ENCODE measurements at regions not wholly inside any gene's neighbourhood (a gene's known extent, or its start where the extent isn't known, plus 50 kb on each side); places are given as distances from the start of the nearest gene placed in this dataset.
"Not testable (repeated sequence)": the region's sequence is repeated elsewhere in the genome, so short reads cannot be mapped to it uniquely, and the experiment has no call there.

DNA sequence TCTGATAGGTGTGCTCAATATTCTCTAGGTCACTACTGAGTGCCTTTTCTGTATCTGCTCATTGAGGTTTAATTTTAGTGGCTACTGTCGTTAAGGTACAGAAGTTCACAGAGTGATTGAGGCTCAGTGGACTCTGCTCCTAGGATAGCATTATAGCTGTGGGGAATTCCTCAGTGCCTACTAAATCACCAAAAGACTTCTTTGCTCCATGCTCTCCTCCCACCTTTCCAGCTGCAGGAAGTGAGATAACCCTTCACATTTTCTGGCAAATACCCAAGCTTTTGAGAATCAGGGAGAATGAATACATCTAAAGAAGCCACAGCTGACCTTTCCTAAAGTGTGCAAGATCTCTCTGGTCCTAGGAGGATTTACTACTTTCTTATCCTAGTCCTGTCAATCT is 95.2 kb upstream of the FSIP2 start:
- Mint-ChIP-seq H3K27me3 (ENCODE audit: low read depth) (no peaks in the 10 kb centered on the region), H3K27ac (no peak overlapping the region), H3K9me3 (ENCODE audit: insufficient read depth) (no peaks in the 10 kb centered on the region), H3K4me3 (no peak overlapping the region), H3K4me1 (ENCODE audit: low read depth) (no peaks in the 10 kb centered on the region), H3K36me3 (ENCODE audit: low read depth) (no peaks in the 10 kb centered on the region)
- DNase-seq (no peak), ATAC-seq (no peak)
- ChIA-PET CTCF (no interaction called here), POLR2A (no interaction called here)

DNA sequence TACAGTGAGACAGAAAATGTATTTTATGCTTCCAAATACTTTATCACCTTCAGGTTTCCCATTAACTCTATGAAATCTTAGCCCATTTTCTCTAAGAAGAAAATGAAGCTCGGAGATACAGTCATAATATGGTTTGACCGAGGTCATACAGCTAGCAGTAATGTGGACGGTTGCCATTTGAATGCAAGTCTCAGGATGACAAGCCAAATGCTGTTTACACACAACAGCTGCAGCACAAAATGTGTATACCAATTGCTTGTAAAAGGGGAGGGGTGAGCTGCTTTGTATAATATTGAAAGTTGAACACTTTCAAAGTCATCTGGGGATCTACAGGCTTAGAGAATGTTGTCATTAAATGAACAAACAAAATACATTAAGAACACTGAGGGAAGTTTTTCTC is 93.8 kb upstream of the FSIP2 start:
- ATAC-seq (no peak), DNase-seq (no peak)
- H3K27ac Mint-ChIP-seq = no peak overlapping the region
- no peaks in the 10 kb centered on the region for H3K4me1 Mint-ChIP-seq (ENCODE audit: low read depth)
- H3K9me3 Mint-ChIP-seq (ENCODE audit: insufficient read depth) = no peaks in the 10 kb centered on the region
- ChIA-PET POLR2A (no interaction called here), CTCF (no interaction called here)
- H3K36me3 Mint-ChIP-seq (ENCODE audit: low read depth) = no peaks in the 10 kb centered on the region
- no peaks in the 10 kb centered on the region for H3K27me3 Mint-ChIP-seq (ENCODE audit: low read depth)
- H3K4me3 Mint-ChIP-seq = no peak overlapping the region

DNA sequence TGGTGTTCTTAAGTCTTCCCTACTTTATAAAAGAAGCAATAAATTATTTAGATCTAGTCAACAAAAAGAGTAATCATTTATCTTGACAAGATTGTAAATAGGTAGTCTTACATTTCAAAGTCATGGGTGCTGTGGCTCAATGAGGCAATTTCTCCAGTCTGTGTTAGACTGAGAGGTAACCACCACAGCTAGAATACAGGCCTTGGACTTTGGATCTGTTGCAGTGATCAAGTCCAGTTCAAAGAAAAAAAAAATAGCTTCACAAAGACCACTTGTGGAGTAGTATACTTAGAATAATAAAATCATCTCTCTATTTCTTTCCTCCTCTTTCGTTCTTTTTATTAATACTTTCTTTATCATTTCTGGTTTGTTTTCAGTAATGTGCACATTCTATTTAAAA is 93.1 kb upstream of the FSIP2 start:
- no peaks in the 10 kb centered on the region for H3K36me3 Mint-ChIP-seq (ENCODE audit: low read depth)
- no peaks in the 10 kb centered on the region for H3K27me3 Mint-ChIP-seq (ENCODE audit: low read depth)
- POLR2A ChIA-PET = no interaction called here
- H3K27ac Mint-ChIP-seq = no peak overlapping the region
- ATAC-seq (no peak), DNase-seq (no peak)
- H3K9me3 Mint-ChIP-seq (ENCODE audit: insufficient read depth) = no peaks in the 10 kb centered on the region
- no peaks in the 10 kb centered on the region for H3K4me1 Mint-ChIP-seq (ENCODE audit: low read depth)
- H3K4me3 Mint-ChIP-seq = no peak overlapping the region
- CTCF ChIA-PET = no interaction called here

- H3K27ac Mint-ChIP-seq = no peak overlapping the region
- CTCF ChIA-PET = no interaction called here
- no peaks in the 10 kb centered on the region for H3K9me3 Mint-ChIP-seq (ENCODE audit: insufficient read depth)
- no peaks in the 10 kb centered on the region for H3K27me3 Mint-ChIP-seq (ENCODE audit: low read depth)
- no peaks in the 10 kb centered on the region for H3K36me3 Mint-ChIP-seq (ENCODE audit: low read depth)
- POLR2A ChIA-PET = no interaction called here
- DNase-seq = no peak
- no peak overlapping the region for H3K4me3 Mint-ChIP-seq
- no peak for ATAC-seq
- no peaks in the 10 kb centered on the region for H3K4me1 Mint-ChIP-seq (ENCODE audit: low read depth)
Observed at GRCh38 chr2:185658750-185659149, 79.9 kb upstream of the FSIP2 start.

GRCh38 chr2:185663811-185664210 is 74.8 kb upstream of the FSIP2 start:
- CTCF ChIA-PET = no interaction called here

GRCh38 chr2:185664384-185664783 is 74.2 kb upstream of the FSIP2 start:
- ChIA-PET POLR2A (no interaction called here), CTCF (no interaction called here)
- DNase-seq (no peak), ATAC-seq (no peak)
- no peaks in the 10 kb centered on the region for H3K36me3 Mint-ChIP-seq (ENCODE audit: low read depth)
- no peak overlapping the region for H3K27ac Mint-ChIP-seq
- no peaks in the 10 kb centered on the region for H3K4me1 Mint-ChIP-seq (ENCODE audit: low read depth)
- no peak overlapping the region for H3K4me3 Mint-ChIP-seq
- H3K27me3 Mint-ChIP-seq (ENCODE audit: low read depth) = no peaks in the 10 kb centered on the region
- H3K9me3 Mint-ChIP-seq (ENCODE audit: insufficient read depth) = no peaks in the 10 kb centered on the region

More at GRCh38 chr2:185663811-185664210, 74.8 kb upstream of the FSIP2 start:
- no peaks in the 10 kb centered on the region for H3K4me1 Mint-ChIP-seq (ENCODE audit: low read depth)
- no peaks in the 10 kb centered on the region for H3K27me3 Mint-ChIP-seq (ENCODE audit: low read depth)
- no peak overlapping the region for H3K4me3 Mint-ChIP-seq
- H3K27ac Mint-ChIP-seq = no peak overlapping the region
- no peaks in the 10 kb centered on the region for H3K36me3 Mint-ChIP-seq (ENCODE audit: low read depth)
- H3K9me3 Mint-ChIP-seq (ENCODE audit: insufficient read depth) = no peaks in the 10 kb centered on the region
- POLR2A ChIA-PET = no interaction called here
- ATAC-seq = no peak
- DNase-seq = no peak

DNA sequence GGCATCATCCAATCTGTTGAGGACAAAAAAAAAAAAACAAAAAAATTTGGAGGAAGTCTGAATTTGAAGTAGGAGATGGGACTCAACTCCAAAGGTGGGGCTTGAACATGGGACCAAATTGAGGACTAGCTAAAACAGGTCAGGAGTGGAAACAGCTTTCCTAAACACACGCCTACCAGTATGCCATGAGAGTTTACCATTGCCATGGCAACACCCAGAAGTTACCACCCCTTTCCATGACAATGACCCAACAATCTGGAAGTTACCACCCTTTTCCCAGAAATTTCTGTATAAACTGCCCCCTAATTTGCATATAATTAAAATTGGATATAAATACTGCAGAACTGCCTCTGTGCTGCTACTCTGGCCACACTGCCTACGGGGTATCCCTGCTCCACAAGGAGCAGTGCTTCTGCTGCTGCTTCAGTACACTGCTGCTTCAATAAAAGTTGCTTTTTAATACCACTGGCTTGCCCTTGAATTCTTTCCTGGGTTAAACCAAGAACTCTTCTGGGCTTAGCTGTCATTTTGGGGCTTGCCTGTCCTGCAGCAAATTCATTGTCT is 73.3 kb upstream of the FSIP2 start:
- Mint-ChIP-seq H3K27ac (no peak overlapping the region), H3K4me1 (ENCODE audit: low read depth) (no peaks in the 10 kb centered on the region), H3K4me3 (no peak overlapping the region), H3K27me3 (ENCODE audit: low read depth) (no peaks in the 10 kb centered on the region), H3K9me3 (ENCODE audit: insufficient read depth) (no peaks in the 10 kb centered on the region), H3K36me3 (ENCODE audit: low read depth) (no peaks in the 10 kb centered on the region)
- ChIA-PET CTCF (no interaction called here), POLR2A (no interaction called here)
- ATAC-seq = no peak
- DNase-seq = no peak

DNA sequence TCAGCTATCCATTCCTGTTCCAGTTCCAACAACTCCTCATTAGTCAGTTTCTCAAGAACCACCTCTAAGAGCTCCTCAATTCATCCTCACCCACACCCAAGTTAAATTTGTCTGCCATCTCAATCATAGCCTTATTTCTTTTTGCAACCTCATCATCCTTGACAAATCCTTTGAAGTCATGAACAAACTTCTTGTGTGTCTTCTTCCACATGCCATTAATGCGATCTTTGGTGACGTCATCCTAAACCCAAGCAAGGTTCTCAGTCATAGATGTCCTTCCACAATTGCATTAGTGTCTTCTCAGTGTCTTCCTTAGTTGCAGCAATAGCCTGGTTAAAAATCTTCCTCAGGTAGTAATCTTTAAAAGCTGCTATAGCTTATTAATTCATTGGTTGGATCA is 71.2 kb upstream of the FSIP2 start:
- POLR2A ChIA-PET = no interaction called here
- no peaks in the 10 kb centered on the region for H3K27me3 Mint-ChIP-seq (ENCODE audit: low read depth)

DNA sequence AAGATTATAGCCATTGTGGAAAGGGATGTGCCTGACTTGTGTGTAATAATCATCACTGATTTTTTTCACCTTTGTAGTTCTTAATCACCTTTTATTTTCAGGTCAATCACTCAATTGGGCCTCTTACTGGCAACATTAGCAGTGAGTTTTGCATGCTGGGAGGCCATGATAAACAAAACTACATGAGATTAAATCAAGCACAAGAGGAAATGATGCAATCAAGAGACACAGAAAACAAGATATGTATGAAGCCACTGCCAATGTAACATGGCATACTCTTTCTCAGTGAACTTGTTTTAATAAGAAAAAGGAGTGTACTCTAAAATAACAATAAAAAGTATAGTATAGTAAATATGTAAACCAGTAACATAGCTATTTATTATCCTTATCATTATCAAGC is 69.9 kb upstream of the FSIP2 start:
- no peaks in the 10 kb centered on the region for H3K27me3 Mint-ChIP-seq (ENCODE audit: low read depth)
- H3K36me3 Mint-ChIP-seq (ENCODE audit: low read depth) = no peaks in the 10 kb centered on the region
- CTCF ChIA-PET = no interaction called here
- no peak for ATAC-seq
- no peak overlapping the region for H3K4me3 Mint-ChIP-seq
- no peaks in the 10 kb centered on the region for H3K9me3 Mint-ChIP-seq (ENCODE audit: insufficient read depth)
- H3K4me1 Mint-ChIP-seq (ENCODE audit: low read depth) = no peaks in the 10 kb centered on the region
- no peak overlapping the region for H3K27ac Mint-ChIP-seq
- DNase-seq = no peak
- POLR2A ChIA-PET = no interaction called here

More for the DNA sequence above, 71.2 kb upstream of the FSIP2 start:
- no peaks in the 10 kb centered on the region for H3K9me3 Mint-ChIP-seq (ENCODE audit: insufficient read depth)
- CTCF ChIA-PET = no interaction called here
- no peak overlapping the region for H3K27ac Mint-ChIP-seq
- no peak overlapping the region for H3K4me3 Mint-ChIP-seq
- ATAC-seq = no peak
- H3K36me3 Mint-ChIP-seq (ENCODE audit: low read depth) = no peaks in the 10 kb centered on the region
- DNase-seq = no peak
- no peaks in the 10 kb centered on the region for H3K4me1 Mint-ChIP-seq (ENCODE audit: low read depth)

DNA sequence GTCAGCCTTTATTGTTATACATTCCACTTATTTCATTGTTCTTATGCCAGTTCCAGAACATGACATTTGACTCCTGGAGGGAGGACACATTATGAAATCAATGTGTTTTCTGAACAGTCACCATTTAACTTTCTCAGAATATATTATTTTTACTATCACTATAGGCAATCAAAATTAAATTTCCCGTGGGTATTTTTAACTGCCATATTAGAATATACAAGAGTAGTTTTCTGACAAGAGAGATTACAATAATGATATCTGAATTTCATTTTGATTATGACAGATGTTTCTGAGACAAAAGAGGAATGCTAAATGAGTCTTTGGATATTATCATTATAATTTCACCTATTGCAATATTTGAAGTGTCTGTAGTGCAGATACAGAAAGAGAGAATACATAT is 64.4 kb upstream of the FSIP2 start:
- DNase-seq (no peak), ATAC-seq (no peak)
- ChIA-PET CTCF (no interaction called here), POLR2A (no interaction called here)
- Mint-ChIP-seq H3K36me3 (ENCODE audit: low read depth) (no peaks in the 10 kb centered on the region), H3K27me3 (ENCODE audit: low read depth) (no peaks in the 10 kb centered on the region), H3K4me1 (ENCODE audit: low read depth) (no peaks in the 10 kb centered on the region), H3K4me3 (no peak overlapping the region), H3K9me3 (ENCODE audit: insufficient read depth) (no peaks in the 10 kb centered on the region), H3K27ac (no peak overlapping the region)

DNA sequence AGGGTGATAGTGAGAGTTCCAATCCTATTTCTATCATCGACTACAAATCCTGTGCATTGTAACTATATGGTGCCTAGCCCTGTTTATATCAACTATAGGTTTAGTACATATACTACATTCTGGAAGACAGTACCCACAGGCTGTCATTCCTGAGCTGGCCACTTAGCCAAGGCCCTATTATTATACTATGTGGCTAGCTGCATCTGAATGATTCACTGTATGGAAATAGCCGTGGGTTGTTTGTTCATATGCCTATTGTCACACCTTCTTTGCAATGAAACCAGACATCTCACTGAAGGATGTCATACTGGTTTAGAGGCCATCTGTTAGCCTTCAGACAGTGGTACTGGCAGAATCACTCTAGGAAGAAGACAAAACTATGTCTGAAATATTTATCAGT is 62.3 kb upstream of the FSIP2 start:
- H3K27me3 Mint-ChIP-seq (ENCODE audit: low read depth) = no peaks in the 10 kb centered on the region
- no peaks in the 10 kb centered on the region for H3K36me3 Mint-ChIP-seq (ENCODE audit: low read depth)
- H3K4me3 Mint-ChIP-seq = no peak overlapping the region
- ChIA-PET CTCF (no interaction called here), POLR2A (no interaction called here)
- H3K4me1 Mint-ChIP-seq (ENCODE audit: low read depth) = no peaks in the 10 kb centered on the region
- H3K9me3 Mint-ChIP-seq (ENCODE audit: insufficient read depth) = no peaks in the 10 kb centered on the region
- H3K27ac Mint-ChIP-seq = no peak overlapping the region
- ATAC-seq (no peak), DNase-seq (no peak)

DNA sequence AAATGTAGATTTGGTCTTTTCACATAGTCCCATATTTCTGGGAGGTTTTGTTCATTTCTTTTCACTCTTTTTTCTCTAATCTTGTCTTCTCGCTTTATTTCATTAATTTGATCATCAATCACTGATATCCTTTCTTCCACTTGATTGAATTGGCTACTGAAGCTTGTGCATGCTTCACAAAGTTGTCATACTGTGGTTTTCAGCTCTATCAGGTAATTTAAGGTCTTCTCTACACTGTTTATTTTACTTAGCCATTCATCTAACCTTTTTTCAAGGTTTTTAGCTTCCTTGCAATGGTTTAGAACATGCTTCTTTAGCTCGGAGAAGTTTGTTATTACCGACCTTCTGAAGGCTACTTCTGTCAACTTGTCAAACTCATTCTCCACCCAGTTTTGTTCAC is 51.6 kb upstream of the FSIP2 start:
- H3K4me1 Mint-ChIP-seq (ENCODE audit: low read depth); POLR2A ChIA-PET; H3K27me3 Mint-ChIP-seq (ENCODE audit: low read depth); ATAC-seq; H3K9me3 Mint-ChIP-seq (ENCODE audit: insufficient read depth); H3K27ac Mint-ChIP-seq; H3K4me3 Mint-ChIP-seq; CTCF ChIA-PET; DNase-seq; H3K36me3 Mint-ChIP-seq (ENCODE audit: low read depth): not testable (repeated sequence)

DNA sequence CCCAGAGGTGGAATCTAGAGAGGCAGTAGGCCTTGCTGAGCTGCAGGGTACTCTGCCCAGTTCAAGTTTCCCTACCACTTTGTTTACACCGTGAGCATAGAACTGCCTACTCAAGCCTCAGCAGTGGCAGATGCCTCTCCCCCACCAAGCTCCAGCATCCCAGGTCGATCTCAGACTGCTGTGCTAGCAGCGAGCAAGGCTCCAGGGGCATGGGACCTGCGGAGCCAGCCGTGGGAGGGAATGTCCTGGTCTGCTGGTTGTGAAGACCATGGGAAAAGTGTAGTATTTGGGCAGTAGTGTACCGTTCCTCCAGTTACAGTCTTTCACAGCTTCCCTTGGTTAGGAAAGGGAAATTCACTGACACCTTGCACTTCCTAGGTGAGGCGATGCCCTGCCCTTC is 50.6 kb upstream of the FSIP2 start:
- no peaks in the 10 kb centered on the region for H3K9me3 Mint-ChIP-seq (ENCODE audit: insufficient read depth)
- ATAC-seq = no peak
- H3K27ac Mint-ChIP-seq = no peak overlapping the region
- H3K4me1 Mint-ChIP-seq (ENCODE audit: low read depth) = no peaks in the 10 kb centered on the region
- no peak overlapping the region for H3K4me3 Mint-ChIP-seq
- H3K36me3 Mint-ChIP-seq (ENCODE audit: low read depth) = no peaks in the 10 kb centered on the region
- no peaks in the 10 kb centered on the region for H3K27me3 Mint-ChIP-seq (ENCODE audit: low read depth)
- DNase-seq = no peak
- ChIA-PET POLR2A (no interaction called here), CTCF (no interaction called here)
